ENCODE measurements at regions not wholly inside any gene's neighbourhood (a gene's known extent, or its start where the extent isn't known, plus 50 kb on each side); places are given as distances from the start of the nearest gene placed in this dataset.
A peak's percentile ranks its signal among the peaks of the same experiment; 100 is the strongest.

DNA sequence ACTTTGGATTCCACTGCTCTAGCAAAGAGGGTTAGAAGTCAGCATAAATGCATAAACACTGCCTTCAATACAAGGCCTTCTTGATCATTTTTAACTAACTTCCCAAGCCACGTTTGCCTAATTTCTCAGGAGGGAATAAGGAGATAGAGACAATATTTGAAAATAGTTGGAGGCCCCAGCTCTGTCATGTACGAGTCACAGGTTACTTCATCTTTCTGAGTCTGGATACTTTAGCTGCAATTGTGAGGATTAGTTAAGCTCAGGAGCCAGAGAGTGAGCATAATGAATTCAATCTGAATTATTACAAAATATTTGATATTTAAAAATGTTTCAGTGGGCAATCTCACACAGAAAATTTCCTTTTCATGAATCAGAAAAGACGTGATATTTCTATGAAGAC, 298.9 kb downstream of the SHOX2 start:
- H2BK5ac ChIP-seq (ENCODE audit: low read depth, low read length, poor library complexity, severe bottlenecking) = no peak overlapping the region
- H2AK5ac ChIP-seq (ENCODE audit: low read length, severe bottlenecking) = no peak overlapping the region
- no peak overlapping the region for H3K4ac ChIP-seq (ENCODE audit: low read depth in 1 of 2, low read length in 2 of 2)
- H2AFZ ChIP-seq (ENCODE audit: low read depth, low read length) = no peak overlapping the region
- no peak overlapping the region for H3K14ac ChIP-seq (ENCODE audit: low read length in 2 of 2)
- no peaks in the 10 kb centered on the region for H3K9me3 ChIP-seq (ENCODE audit: control insufficient read depth, low read length)
- H3K4me2 ChIP-seq (ENCODE audit: low read length, poor library complexity, severe bottlenecking) = no peak overlapping the region
- H3K4me3 ChIP-seq (ENCODE audit: insufficient read depth in 1 of 2, low read depth in 1 of 2, low read length in 2 of 2) = no peak overlapping the region
- no peaks in the 10 kb centered on the region for H3K27me3 ChIP-seq (ENCODE audit: control insufficient read depth in 1 of 2, insufficient read depth in 1 of 2, low read length in 2 of 2)
- no peak overlapping the region for H2BK12ac ChIP-seq (ENCODE audit: low read length in 2 of 2)
- H3K9ac ChIP-seq (ENCODE audit: low read length) = no peak overlapping the region
- H3K36me3 ChIP-seq (ENCODE audit: control insufficient read depth in 1 of 2, insufficient read depth in 2 of 2, low read depth in 1 of 2, low read length in 2 of 2) = no peaks in the 10 kb centered on the region
- DNase-seq = no peak
- H3K23ac ChIP-seq (ENCODE audit: low read length in 2 of 2) = no peak overlapping the region
- WGBS = 78% methylated on average over 2 of the region's 3 CpGs
- no peak overlapping the region for H3K27ac ChIP-seq (ENCODE audit: low read length, poor library complexity, severe bottlenecking)
- no peaks in the 10 kb centered on the region for H3K4me1 ChIP-seq (ENCODE audit: control insufficient read depth, insufficient read depth, low read depth, low read length)
- H4K8ac ChIP-seq (ENCODE audit: low read length) = no peak overlapping the region
- no peak overlapping the region for H2BK120ac ChIP-seq (ENCODE audit: low read depth, low read length)
- H4K91ac ChIP-seq (ENCODE audit: low read length) = no peak overlapping the region
- no peak overlapping the region for H3K18ac ChIP-seq (ENCODE audit: low read depth in 1 of 2, low read length in 2 of 2)
- no peaks in the 10 kb centered on the region for H3K79me1 ChIP-seq (replicated peaks; ENCODE audit: low read length, poor library complexity, severe bottlenecking)
- H2BK15ac ChIP-seq (ENCODE audit: low read depth, poor library complexity, severe bottlenecking) = no peak overlapping the region

DNA sequence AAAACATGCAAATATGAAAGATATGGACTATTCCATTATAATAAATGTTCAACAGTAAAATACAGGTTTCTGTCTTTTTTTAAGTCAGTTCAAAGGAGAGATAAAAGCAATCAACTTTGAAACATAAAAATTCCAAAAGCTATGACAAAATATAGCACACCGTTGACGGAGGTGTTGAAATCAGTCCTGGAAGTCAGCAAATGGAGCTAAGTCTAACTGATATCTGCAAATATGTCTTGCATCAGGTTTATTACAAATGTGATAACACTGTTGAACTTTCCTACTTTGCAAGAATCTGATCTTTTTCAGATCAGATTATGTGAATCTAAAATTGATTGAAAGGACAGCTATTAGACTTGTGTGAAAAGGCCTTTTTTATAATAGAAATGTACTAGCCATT, 300.7 kb downstream of the SHOX2 start:
- Histone ChIP-seq H3K27me3 (ENCODE audit: control insufficient read depth in 1 of 2, insufficient read depth in 1 of 2, low read length in 2 of 2) (no peaks in the 10 kb centered on the region), H4K8ac (ENCODE audit: low read length) (no peak overlapping the region), H2AFZ (ENCODE audit: low read depth, low read length) (no peak overlapping the region), H2AK5ac (ENCODE audit: low read length, severe bottlenecking) (no peak overlapping the region), H3K36me3 (ENCODE audit: control insufficient read depth in 1 of 2, insufficient read depth in 2 of 2, low read depth in 1 of 2, low read length in 2 of 2) (no peaks in the 10 kb centered on the region), H3K79me1 (replicated peaks; ENCODE audit: low read length, poor library complexity, severe bottlenecking) (no peaks in the 10 kb centered on the region), H3K4ac (ENCODE audit: low read depth in 1 of 2, low read length in 2 of 2) (no peak overlapping the region), H2BK15ac (ENCODE audit: low read depth, poor library complexity, severe bottlenecking) (no peak overlapping the region), H2BK5ac (ENCODE audit: low read depth, low read length, poor library complexity, severe bottlenecking) (no peak overlapping the region), H3K9ac (ENCODE audit: low read length) (no peak overlapping the region), H3K4me1 (ENCODE audit: control insufficient read depth, insufficient read depth, low read depth, low read length) (no peaks in the 10 kb centered on the region), H2BK120ac (ENCODE audit: low read depth, low read length) (no peak overlapping the region), H3K9me3 (ENCODE audit: control insufficient read depth, low read length) (no peaks in the 10 kb centered on the region), H3K4me2 (ENCODE audit: low read length, poor library complexity, severe bottlenecking) (no peak overlapping the region), H3K18ac (ENCODE audit: low read depth in 1 of 2, low read length in 2 of 2) (no peak overlapping the region), H3K4me3 (ENCODE audit: insufficient read depth in 1 of 2, low read depth in 1 of 2, low read length in 2 of 2) (no peak overlapping the region), H3K23ac (ENCODE audit: low read length in 2 of 2) (no peak overlapping the region), H2BK12ac (ENCODE audit: low read length in 2 of 2) (no peak overlapping the region), H3K14ac (ENCODE audit: low read length in 2 of 2) (no peak overlapping the region), H3K27ac (ENCODE audit: low read length, poor library complexity, severe bottlenecking) (no peak overlapping the region), H4K91ac (ENCODE audit: low read length) (no peak overlapping the region)
- 90% methylated on average over 2 of the region's 2 CpGs for WGBS
- DNase-seq = no peak

GRCh38 chr3:157794771-157795170, 291.6 kb upstream of the VEPH1 start:
- Histone ChIP-seq H2AK5ac (ENCODE audit: low read length, severe bottlenecking) (no peak overlapping the region), H3K14ac (ENCODE audit: low read length in 2 of 2) (no peak overlapping the region), H3K23ac (ENCODE audit: low read length in 2 of 2) (no peak overlapping the region), H3K4me2 (ENCODE audit: low read length, poor library complexity, severe bottlenecking) (no peak overlapping the region), H3K9ac (ENCODE audit: low read length) (no peak overlapping the region), H4K8ac (ENCODE audit: low read length) (no peak overlapping the region), H3K27me3 (ENCODE audit: control insufficient read depth in 1 of 2, insufficient read depth in 1 of 2, low read length in 2 of 2) (no peaks in the 10 kb centered on the region), H3K4ac (ENCODE audit: low read depth in 1 of 2, low read length in 2 of 2) (no peak overlapping the region), H3K4me1 (ENCODE audit: control insufficient read depth, insufficient read depth, low read depth, low read length) (no peaks in the 10 kb centered on the region), H3K4me3 (ENCODE audit: insufficient read depth in 1 of 2, low read depth in 1 of 2, low read length in 2 of 2) (no peak overlapping the region), H2AFZ (ENCODE audit: low read depth, low read length) (no peak overlapping the region), H3K18ac (ENCODE audit: low read depth in 1 of 2, low read length in 2 of 2) (no peak overlapping the region), H3K27ac (ENCODE audit: low read length, poor library complexity, severe bottlenecking) (no peak overlapping the region), H2BK120ac (ENCODE audit: low read depth, low read length) (no peak overlapping the region), H3K9me3 (ENCODE audit: control insufficient read depth, low read length) (no peaks in the 10 kb centered on the region), H2BK15ac (ENCODE audit: low read depth, poor library complexity, severe bottlenecking) (no peak overlapping the region), H4K91ac (ENCODE audit: low read length) (no peak overlapping the region), H2BK5ac (ENCODE audit: low read depth, low read length, poor library complexity, severe bottlenecking) (no peak overlapping the region), H2BK12ac (ENCODE audit: low read length in 2 of 2) (no peak overlapping the region), H3K36me3 (ENCODE audit: control insufficient read depth in 1 of 2, insufficient read depth in 2 of 2, low read depth in 1 of 2, low read length in 2 of 2) (no peaks in the 10 kb centered on the region), H3K79me1 (replicated peaks; ENCODE audit: low read length, poor library complexity, severe bottlenecking) (no peaks in the 10 kb centered on the region)
- DNase-seq = peak; percentile 18
- WGBS = no CpG with 5 or more reads among the region's 1 CpG

DNA sequence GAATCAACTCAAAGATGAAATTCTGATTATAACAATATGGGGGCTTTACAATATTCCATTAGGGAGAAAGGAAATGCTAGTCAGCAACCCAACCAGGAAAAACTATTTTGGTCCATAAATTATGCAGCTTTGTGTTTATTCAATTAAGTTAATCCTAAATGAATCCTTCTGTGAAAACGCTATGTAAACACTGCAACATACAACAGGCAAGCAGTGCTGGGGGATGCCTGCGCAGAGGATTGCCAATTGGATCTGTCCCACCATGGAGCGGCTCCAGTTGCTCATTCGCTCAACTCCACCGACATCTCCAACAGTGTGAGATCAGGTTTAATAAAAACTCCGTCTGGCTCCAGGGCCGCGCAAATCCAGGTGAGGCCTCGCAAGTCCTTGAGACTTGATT, 290.5 kb upstream of the VEPH1 start:
- Histone ChIP-seq H3K27me3 (ENCODE audit: control insufficient read depth in 1 of 2, insufficient read depth in 1 of 2, low read length in 2 of 2) (no peaks in the 10 kb centered on the region), H3K79me1 (replicated peaks; ENCODE audit: low read length, poor library complexity, severe bottlenecking) (no peaks in the 10 kb centered on the region), H3K18ac (ENCODE audit: low read depth in 1 of 2, low read length in 2 of 2) (no peak overlapping the region), H3K14ac (ENCODE audit: low read length in 2 of 2) (no peak overlapping the region), H2AFZ (ENCODE audit: low read depth, low read length) (no peak overlapping the region), H2BK15ac (ENCODE audit: low read depth, poor library complexity, severe bottlenecking) (no peak overlapping the region), H3K36me3 (ENCODE audit: control insufficient read depth in 1 of 2, insufficient read depth in 2 of 2, low read depth in 1 of 2, low read length in 2 of 2) (no peaks in the 10 kb centered on the region), H3K27ac (ENCODE audit: low read length, poor library complexity, severe bottlenecking) (no peak overlapping the region), H2BK12ac (ENCODE audit: low read length in 2 of 2) (no peak overlapping the region), H3K4me2 (ENCODE audit: low read length, poor library complexity, severe bottlenecking) (no peak overlapping the region), H4K8ac (ENCODE audit: low read length) (no peak overlapping the region), H3K4ac (ENCODE audit: low read depth in 1 of 2, low read length in 2 of 2) (no peak overlapping the region), H3K4me3 (ENCODE audit: insufficient read depth in 1 of 2, low read depth in 1 of 2, low read length in 2 of 2) (no peak overlapping the region), H4K91ac (ENCODE audit: low read length) (no peak overlapping the region), H2BK120ac (ENCODE audit: low read depth, low read length) (no peak overlapping the region), H3K9me3 (ENCODE audit: control insufficient read depth, low read length) (no peaks in the 10 kb centered on the region), H2BK5ac (ENCODE audit: low read depth, low read length, poor library complexity, severe bottlenecking) (no peak overlapping the region), H3K23ac (ENCODE audit: low read length in 2 of 2) (no peak overlapping the region), H2AK5ac (ENCODE audit: low read length, severe bottlenecking) (no peak overlapping the region), H3K4me1 (ENCODE audit: control insufficient read depth, insufficient read depth, low read depth, low read length) (no peaks in the 10 kb centered on the region), H3K9ac (ENCODE audit: low read length) (no peak overlapping the region)
- DNase-seq = no peak
- WGBS = 94% methylated on average over 9 of the region's 9 CpGs

Data from mesenchymal stem cell (in vitro differentiated cells and primary cell).